MM.1S (cell line): ENCODE measurements at regions not wholly inside any gene's neighbourhood (a gene's known extent, or its start where the extent isn't known, plus 50 kb on each side); places are given as distances from the start of the nearest gene placed in this dataset.

Experiments
- CTCF ChIP-seq: fragments of 300-600 bp; sonication (generic); IDR thresholded peaks from 2 replicates; pipeline ENCODE4 v1.5.1; 2016; ENCODE audit warnings: antibody characterized with exemption, low read length, mixed read lengths
- EZH2 ChIP-seq: fragments of 300-600 bp; sonication (generic); optimal IDR thresholded peaks from 2 replicates; pipeline ENCODE3; 2017; ENCODE audit warnings: low read depth, mild to moderate bottlenecking, antibody characterized with exemption, low read length, mixed read lengths

GRCh38 chrX:134712272-134712671 is 54.0 kb upstream of the PLAC1 start:
- no peak for TF ChIP-seq EZH2
- no peak for TF ChIP-seq CTCF
